Retina (tissue), 1 donor: ENCODE measurements at regions not wholly inside any gene's neighbourhood (a gene's known extent, or its start where the extent isn't known, plus 50 kb on each side); places are given as distances from the start of the nearest gene placed in this dataset.
"Not testable (repeated sequence)": the region's sequence is repeated elsewhere in the genome, so short reads cannot be mapped to it uniquely, and the experiment has no call there.

Source experiments
- DNase-seq: peaks from one replicate; pipeline ENCODE4 v3.0.0-alpha.2; 2016

DNA sequence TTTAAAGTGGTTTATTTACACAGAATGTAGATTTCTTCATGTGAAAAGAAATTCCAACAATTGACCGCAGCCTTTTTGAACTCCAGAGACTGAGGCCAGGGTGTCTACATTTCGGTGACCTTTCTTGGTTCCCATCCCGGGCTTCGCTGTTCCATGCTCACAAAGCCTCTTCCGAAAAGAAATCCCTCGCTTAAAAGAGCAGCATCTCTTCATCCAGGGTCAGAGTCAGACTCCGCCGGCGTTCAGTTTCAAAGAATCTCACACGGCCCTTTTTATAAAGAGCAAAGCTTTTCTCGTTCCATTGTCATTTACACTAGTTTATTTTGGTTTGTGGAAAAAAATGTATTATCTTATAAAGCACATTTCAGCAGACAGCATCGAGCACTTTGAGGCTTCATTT is 530.6 kb upstream of the B3GAT1 start:
- peak; percentile 12 for DNase-seq

DNA sequence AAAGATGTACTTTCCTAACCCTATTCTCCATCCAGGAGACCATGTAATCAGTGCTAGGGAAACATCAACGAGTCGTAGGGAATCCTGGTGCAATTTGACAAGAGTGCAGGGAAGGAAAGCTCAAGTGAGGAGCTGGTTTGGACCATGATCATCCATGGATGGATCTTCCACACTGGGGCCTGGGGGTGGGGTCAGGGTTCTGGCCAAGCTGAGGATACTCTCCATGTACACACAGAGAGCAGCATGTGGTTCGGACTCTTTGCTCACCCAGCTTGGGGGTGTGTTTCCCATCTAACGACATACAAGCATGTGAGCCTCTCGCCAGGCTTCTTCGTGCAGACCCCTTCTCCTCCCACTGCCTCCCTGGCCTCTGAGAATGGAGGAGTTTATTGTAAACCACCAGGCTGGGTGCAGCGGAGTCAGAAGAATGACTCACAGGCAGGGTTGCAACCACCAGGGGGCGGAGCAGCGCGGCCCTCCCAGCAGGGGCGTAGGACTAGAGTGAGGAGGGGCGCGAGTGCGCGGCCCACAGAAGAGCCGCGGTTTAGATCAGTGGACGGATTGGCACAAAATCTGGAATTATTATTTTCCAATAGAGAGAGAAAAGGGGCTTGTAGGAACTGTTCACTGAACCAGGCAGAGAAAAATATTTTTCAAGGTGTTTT is 530.0 kb upstream of the B3GAT1 start:
- DNase-seq: peak; percentile 21

DNA sequence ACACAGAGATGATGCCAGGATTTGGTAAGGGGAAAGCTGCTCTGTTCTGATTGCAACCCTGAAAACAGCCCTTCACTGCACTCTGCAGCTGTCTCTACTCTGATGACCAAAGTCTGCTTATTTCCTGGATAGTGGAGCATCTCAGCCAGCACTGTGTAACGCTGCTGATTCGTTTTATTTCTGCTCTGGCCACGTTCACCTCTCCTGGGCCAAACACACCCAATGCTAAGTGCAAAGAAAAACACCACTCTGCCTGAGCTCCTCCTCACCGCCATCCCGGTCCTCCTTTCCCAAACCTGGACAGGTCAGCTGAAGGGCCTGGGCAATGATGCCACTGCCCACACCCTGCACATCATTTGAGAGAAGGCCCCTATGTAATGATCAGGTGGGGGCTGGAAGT is 529.3 kb upstream of the B3GAT1 start:
- DNase-seq: no peak

DNA sequence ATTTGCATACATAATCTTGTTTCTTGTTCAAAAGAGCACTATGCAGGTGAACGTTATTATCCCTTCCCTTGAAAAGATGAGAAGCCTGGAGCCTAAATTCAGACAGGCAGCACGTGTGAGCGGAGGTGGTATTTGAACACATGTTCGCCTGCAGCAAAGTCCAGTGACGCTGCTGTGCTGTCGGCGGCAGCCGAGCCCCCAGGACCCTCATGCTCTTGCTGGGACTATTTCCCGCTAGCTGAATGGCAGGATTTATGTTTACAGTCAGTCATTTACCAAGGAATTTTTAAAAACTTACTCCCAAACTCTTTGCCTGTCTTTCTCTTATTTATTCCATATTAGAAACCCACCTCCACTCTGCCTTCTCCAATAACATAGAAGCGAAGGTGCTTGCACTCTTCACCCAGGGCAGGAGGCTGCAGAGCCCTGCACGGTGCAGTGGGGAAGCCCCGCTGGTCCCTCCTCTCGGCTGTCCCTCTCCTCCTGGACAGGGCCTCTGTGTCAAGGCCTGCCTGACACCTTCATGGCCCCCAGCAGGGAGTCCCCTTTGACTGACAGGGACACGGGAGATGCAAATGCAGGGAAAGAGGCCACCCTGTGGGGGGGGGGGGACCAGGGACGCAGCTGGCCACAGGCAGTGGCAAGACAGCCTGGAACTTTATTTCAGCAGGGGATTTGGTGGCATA is 528.5 kb upstream of the B3GAT1 start:
- no peak for DNase-seq

DNA sequence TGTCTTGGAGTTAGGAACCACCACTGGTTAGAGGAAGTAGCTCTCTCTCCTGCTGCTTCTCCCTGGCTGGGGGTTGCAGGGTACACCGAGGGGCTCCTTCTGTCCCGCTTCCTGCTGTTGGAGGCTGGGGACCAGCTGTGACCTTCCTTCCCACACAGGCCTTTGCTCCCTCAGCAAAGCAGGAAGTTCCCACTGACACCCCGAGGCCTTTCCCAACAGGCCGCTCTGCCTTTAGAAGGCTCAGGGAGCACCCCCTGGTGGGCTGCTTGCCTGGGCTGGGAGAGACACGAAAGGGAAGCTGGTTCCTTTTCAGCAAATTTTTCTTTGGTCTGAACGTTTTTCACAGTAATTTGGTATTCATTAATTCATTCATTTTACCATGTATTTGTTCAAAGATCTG is 527.9 kb upstream of the B3GAT1 start:
- DNase-seq: no peak

DNA sequence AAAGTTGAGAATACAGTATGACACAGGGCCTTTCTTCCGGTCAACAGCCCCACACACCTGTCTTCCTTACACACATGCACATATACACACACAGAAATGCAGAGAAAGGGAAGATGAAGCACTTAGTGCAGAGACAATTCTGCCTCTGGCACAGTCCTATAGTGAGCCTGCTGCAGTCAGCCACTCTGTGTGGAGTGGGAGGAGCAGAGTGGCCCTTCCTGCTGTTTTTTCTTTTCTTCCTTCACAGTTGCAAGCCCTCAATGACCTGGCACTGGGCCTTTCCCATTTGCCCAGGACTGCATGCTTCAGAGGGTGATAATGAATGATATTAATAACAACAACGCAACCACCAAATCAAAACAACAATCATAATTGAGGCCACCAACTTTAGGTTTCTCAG is 527.0 kb upstream of the B3GAT1 start:
- no peak for DNase-seq

DNA sequence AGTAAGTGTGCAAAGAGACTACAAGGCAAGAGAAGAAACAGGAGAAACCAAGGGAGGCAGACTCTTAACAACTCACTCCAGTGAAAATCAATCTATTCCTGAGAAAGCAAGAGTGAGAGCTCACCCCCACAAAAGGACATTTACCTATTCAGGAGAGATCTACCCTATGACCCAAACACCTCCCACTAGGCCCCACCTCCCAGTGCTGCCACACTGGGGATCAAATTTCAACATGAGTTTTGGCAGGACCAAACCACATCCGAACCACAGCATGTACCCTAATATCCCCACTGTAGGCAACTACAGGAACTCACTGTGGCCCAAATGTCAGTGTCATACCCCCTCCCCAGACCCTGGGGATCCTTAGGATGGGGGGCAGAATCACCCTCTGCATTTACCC is 526.2 kb upstream of the B3GAT1 start:
- no peak for DNase-seq

DNA sequence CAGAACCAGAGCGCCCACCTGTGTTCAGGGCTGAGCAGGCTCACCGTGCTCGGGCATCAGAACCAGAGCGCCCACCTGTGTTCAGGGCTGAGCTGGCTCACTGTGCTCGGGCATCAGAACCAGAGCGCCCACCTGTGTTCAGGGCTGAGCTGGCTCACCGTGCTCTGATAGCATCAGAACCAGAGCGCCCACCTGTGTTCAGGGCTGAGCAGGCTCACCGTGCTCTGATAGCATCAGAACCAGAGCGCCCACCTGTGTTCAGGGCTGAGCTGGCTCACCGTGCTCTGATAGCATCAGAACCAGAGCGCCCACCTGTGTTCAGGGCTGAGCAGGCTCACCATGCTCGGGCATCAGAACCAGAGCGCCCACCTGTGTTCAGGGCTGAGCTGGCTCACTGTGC is 525.2 kb upstream of the B3GAT1 start:
- DNase-seq: not testable (repeated sequence)

DNA sequence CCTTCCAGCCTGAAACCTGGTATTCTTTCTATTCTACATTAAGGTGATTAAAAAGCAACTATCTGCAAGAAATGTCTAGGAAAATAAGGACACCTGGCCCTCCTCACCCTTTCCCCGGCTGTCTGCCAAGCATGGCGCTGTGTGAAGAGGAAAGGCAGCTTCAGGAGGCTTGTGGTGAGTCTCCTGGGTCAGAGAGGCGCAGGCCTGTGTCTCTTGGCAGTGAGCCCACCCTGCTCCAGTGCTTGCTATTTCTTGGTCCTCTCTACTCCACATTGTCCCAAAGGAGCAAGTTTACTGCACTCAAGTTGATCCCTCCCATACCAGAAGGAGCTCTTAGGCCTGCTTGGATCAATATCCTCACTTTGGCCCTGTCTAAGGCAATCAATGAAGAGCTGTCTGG is 520.7 kb upstream of the B3GAT1 start:
- no peak for DNase-seq

DNA sequence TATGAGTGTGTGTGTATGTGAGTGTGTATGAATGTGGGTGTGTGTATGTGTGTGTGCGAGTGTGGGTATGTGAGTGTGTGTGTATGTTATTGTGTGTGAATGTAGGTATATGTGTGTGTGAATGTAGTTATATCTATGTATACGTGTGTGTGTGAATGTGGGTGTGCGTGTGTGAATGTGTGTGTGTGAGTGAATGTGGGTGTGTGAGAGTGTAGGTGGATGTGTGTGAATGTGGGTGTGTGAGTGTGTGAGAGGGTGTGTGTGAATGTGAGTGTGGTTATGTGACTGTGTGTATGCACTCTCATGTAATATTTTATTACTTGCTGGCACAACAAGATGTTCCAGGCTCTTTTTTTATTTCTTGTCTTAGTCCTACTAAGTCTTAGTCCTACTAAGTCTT is 513.4 kb upstream of the B3GAT1 start:
- no peak for DNase-seq

DNA sequence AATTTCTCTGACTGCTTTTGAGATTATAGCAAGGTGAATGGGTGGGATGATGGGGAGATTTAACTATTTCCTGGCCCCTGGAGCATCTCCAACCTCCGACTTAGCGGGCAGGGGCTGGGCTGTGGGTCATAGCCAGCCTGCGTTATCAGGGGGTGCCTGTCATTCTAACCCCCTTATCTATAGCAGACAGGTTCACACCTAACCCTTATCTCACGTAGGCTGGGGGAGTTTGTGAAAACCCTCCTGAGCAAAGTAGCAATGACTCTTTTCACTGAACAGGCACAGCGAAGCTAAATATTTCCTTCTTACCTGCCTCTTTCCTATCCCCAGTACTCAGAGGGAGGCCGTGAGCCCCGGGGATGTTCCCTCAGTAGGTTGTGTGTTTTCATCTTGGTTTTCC is 511.4 kb upstream of the B3GAT1 start:
- DNase-seq: no peak

DNA sequence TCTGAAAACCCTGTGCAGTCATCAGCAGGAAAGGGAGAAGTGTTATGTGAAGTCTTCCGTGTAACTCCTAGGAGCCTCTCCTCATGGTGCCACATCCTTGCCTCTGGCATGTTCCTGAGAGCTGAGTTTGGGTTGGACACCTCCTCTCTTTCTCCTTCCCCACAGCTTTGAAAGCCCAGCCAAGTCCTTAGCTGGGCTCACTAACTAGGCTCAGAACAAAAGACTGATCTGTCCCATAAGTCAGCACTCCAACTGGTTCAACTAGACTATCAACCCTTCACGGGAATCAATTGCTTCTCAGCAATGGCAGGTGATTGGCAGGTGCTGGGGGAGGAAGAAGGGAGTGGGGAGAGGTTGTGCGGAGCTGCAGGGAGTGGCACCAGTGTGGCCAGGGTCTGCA is 509.9 kb upstream of the B3GAT1 start:
- DNase-seq: no peak

DNA sequence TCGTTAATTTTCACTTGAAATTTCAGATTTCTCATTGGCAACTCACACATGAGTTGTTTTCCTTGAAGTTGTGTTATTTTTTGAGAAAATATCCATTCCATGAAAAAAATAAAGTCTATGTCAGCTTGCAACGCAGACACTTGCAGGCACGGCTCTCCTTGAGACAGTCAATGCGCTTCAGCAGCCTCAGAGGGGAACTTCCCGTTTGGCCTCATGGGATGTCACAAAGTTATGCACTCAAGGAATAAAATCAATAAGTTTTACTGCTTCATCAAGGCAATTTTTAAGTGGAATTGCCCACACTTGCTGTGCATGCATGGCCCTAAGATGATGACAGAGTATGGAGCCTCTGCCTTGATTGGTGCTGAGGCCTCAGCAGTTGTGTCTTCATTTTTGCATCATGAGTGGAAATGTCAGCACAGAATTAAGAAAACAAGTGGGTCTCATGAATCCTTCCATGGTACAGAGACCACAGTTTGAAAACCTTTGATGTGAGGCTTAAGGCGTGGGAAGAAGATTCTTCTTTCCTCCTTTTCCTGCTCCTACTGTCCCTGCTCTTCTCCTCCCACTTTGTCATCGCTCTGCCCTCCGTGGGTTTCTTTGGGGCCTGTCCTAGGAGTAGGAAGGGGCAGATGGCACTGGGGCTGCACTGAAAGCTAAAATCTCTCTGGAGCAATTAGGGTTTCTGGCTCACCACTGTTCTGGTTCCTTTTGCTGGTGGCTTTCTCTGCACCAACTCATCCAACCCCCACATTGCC is 509.0 kb upstream of the B3GAT1 start:
- no peak for DNase-seq

DNA sequence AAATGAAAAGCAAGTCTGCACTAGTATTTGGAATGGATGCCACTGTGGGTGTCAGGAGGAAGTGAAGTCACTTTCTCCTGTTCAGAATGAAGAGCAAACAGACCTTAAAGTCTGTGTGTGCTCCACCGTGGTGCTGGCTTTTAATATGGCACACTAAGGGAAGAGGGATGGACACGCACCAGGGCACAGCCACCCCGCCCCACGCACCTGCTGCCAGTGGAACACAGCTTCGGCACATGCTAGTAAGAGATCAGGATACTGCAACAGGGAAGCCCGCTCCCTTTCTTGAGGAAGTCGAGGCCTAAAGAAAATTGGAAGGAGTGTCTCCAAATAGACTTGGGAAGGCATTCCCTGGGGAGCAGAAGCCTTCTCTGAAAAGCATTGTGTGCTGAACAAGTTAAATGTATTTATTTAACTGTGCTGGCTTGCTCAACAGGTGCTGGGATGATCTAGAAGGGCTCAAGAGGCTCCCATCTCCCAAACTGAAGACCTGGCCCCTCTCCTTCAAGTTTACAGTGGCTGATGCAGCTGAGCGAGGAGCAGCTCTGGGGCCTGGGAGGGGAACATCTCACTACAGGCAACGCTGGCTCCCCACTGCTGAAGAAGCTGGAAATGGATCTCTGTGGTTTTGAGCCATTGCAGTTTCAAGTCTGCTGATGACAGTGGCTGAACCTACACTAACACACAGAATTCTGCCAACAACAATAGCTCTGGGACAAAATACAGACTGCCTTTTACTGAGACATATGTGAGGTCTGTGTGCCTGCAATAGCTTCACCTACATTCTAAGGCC is 504.6 kb upstream of the B3GAT1 start:
- DNase-seq: no peak

DNA sequence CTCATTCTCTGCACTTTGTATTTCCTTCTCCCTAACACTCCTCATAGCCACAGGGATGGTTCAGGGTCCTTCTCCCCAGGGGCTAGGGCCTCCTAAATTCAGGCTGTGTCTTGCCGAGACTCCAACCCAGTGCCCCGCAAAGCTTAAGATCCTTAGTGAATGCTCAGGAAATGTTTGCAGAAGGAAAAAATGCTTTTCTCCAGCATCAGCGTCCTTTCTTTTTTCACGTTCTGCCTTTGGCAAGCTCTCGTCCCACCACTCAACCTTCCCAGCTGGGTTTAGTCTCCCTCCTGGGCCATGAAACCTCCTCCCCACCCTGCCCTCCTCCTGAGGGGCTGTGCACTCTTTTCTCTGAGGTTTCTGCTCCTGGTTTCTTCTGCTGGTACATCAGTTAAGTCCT is 503.8 kb upstream of the B3GAT1 start:
- DNase-seq: no peak

DNA sequence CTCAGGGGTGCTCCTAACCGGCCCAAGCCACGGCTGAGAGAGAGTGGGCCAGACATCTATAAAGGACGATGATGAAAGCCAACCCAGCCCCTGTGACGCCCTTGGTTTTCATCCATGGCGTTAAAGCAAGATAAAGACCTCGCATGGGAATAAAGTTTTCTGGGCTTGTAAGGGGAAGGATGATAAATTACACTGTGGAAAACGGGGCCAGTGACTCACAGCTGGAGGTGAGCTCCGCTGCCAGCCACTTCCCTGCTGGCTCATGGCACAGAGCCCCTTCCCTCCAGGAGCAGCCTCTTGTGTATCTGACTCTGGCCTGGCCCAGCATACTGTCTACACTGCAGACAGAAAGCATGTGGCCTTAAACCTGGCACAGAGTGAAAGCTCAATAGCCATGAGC is 503.2 kb upstream of the B3GAT1 start:
- no peak for DNase-seq

DNA sequence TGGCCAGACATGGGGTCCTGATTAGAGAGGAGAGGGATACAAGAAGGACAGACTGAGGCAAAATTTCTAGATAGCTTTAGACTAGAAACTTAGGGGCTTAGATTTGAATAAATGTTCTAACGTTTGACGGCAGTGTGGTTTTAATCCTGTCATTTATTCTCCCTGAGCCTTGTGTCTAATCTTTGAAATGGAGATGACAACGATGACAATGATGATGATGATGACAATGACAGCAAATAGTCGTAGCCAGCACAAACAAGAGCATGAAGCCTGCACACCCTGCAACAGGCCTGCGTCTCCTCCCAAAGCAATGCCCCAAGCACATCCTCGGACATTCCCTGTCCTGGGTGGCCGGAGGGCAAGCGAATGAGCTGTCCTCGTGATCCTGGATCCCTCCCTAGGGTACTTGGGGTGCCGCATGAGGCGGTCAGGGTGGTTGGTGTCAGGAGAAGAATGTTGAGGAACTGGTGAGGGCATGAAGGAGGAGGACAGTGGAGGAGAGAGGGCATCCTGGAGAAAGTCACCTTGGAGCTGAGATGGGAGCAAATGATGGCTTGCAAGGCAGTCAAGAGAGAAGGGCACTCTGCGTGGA is 502.1 kb upstream of the B3GAT1 start:
- no peak for DNase-seq

DNA sequence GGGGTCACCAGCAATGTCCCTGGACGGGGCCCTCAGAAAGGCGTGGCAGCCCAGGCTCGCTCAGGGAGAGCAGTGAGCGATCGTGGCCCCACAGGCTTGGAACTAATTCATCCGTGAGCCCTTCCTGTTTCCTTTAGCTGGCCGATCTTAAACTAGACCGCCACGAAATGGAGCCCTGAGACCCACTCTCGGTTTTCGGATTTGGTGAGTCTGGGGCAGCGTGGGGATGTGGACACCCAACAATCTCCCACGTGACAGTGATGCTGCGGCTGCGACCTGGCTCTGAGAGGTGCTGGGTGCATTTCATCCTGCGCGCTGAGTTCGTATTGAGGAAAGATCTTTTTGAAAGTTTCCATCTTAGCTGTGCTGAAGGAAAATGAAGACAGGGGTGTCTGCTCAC is 501.3 kb upstream of the B3GAT1 start:
- DNase-seq: no peak

DNA sequence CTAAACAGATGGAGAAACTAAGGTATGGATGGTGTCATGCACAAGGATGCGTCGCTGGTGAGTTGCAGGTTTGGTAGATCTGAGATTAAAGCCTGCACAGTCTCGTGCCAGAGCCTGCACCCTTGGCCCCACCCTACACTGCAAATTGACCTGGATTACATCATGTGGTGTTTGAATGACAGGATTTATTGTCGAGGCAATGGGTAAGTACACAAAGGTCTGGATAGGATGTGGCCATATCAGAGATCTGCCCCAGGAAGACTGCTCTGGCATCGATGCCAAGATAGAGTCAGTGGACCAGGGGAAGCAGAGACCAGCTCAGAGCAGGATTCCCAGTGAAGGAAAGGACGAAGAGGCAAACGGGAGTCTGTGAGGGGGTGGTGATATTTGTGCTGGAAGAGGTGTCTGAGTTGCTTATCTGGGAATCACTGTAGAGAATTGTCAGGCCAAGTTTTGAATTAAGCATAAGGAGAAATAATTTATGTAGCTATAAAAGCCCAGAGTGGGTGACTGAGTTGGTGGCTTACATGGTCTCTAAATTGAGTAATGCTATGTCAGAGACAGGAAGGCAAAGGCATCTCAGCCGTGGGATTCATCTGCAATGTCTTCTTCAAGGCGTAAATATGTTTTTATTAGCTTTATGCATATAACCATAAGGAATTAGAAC is 499.6 kb upstream of the B3GAT1 start:
- no peak for DNase-seq

DNA sequence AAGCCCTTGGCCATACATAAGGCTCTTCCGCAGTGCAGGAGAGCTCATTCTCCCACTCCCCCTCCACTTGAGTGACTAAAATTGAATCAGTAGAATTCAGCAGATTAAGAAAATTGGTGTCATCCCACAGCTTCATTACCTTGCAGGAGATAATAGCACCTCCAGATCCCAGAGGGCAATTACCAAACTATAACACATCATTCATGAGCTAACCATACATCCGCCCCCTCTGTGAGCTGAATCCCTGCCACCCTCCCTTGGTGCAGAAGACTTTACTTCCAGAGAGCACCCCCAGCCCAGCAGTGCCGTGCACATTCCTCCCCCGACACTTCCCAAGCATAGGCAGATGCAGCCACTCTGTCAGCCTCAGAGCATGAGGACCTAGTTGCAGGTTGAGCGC is 496.5 kb upstream of the B3GAT1 start:
- DNase-seq: no peak

DNA sequence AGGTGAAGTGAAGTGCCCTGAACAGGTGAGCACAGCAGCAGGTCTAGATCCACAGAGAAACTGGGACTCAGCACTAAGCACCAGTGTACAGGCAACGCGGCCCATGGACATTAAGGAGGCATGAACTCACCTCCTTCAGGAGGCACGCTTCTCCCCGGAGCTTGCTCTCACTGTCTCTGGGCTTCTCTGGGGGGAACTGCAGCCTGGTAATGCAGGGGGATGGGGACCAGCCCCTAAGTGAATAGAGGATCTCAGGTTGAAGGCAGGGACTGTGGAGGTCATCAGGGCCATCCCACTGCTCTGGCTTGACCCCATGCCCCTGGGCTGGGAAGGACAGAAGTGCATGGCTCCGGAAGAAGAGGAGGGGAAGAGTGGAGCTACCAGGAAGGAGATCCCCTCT is 495.6 kb upstream of the B3GAT1 start:
- DNase-seq: no peak

DNA sequence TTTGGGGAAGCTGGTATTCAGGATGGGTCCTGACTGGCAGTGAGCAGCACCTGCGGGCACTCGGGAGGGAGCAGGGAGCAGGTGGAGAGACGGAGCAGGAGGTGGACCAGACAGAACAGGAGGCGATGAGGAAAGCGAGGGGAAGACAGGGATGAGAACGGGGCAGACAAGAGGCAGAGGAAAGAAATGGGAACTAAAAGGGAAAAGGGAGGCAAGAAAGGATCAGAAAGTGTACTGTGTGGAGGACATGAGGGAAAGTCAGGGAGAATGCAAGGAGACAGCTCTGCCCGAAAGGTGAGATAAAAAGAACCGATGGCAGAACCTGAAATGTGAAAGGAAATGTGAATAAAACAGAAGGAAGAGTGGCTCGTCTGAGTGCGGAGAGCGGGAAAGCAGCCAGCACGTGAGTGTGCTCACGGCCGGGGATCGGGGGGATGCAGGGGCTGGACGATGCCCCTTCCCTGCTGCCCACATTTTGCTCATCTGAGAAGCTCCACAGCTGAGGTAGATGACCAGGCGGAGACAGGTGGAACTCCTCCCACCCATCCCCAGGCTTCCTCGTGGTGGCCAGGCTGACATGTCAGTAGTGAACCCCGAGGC is 494.4 kb upstream of the B3GAT1 start:
- no peak for DNase-seq
